GM12878 (cell line): ENCODE measurements at regions not wholly inside any gene's neighbourhood (a gene's known extent, or its start where the extent isn't known, plus 50 kb on each side); places are given as distances from the start of the nearest gene placed in this dataset.

Source experiments
- ATAC-seq: fragments of 200-7000 bp; cut with Tn5 transposase; 3 replicates; pipeline ENCODE4 v1.9.1; 2020; ENCODE audit warnings: mild to moderate bottlenecking, moderate library complexity
- BruUV-seq: library from RNA; stranded (reverse); fragments of 400-500 nt; replicated peaks from 2 replicates; lab custom pipeline; 2021; lab: Mats Ljungman, UMichigan
- CTCF ChIA-PET: fragments of 300-600 bp; sonication (Branson Sonifier 250); formaldehyde crosslinking; extraction: SDS; loops from one replicate; lab custom pipeline; 2021; ENCODE audit warnings: inconsistent platforms; lab: Yijun Ruan, JAX
- POLR2A ChIA-PET: fragments of 350-600 bp; formaldehyde crosslinking; extraction: SDS; loops from one replicate; lab custom pipeline; 2021; ENCODE audit warnings: inconsistent platforms; lab: Charles Lee
- RAD21 ChIA-PET: fragments of 300-600 bp; sonication (Branson Sonifier 250); formaldehyde crosslinking; loops from one replicate; lab custom pipeline; 2023; ENCODE audit warnings: antibody characterized with exemption; ENCODE audit not compliant: unreplicated experiment; lab: Charles Lee
- SMC1A ChIA-PET: fragments of 300-600 bp; sonication (Branson Sonifier 250); formaldehyde crosslinking; loops from one replicate; lab custom pipeline; 2023; ENCODE audit not compliant: unreplicated experiment, uncharacterized antibody; lab: Charles Lee
- DNase-seq: peaks from one replicate; pipeline ENCODE4 v3.0.0-alpha.2; 2011; ENCODE audit warnings: low read depth, low spot score
- FAIRE-seq: peaks from 3 replicates; lab custom pipeline; 2011; peaks lifted over from hg19 to GRCh38; lab: Jason Lieb, UNC
- H2AFZ ChIP-seq: 2 replicates; pipeline ENCODE4 v1.6.0; 2011; ENCODE audit warnings: low read depth, low read length, control low read depth; ENCODE audit not compliant: control insufficient read depth
- H3K27ac ChIP-seq: 2 replicates; pipeline ENCODE4 v1.5.1; 2011; ENCODE audit warnings: control low read depth; ENCODE audit not compliant: control insufficient read depth, insufficient read depth
- H3K27me3 ChIP-seq, 2 experiments: replicated peaks in 1 of 2; 2 replicates each; pipeline versions ENCODE4 v1.6.0 to v1.6.1; 2011; ENCODE audit warnings: low read length in 1 of 2; ENCODE audit not compliant: control insufficient read depth in 2 of 2, insufficient read depth in 2 of 2
- H3K36me3 ChIP-seq, 2 experiments: 2 replicates each; pipeline ENCODE4 v1.5.1; 2011; ENCODE audit warnings: low read length in 1 of 2; ENCODE audit not compliant: control insufficient read depth in 2 of 2, insufficient read depth in 2 of 2
- H3K4me1 ChIP-seq: 2 replicates; pipeline ENCODE4 v1.6.1; 2011; ENCODE audit warnings: mild to moderate bottlenecking, low read length, moderate library complexity, mixed read lengths; ENCODE audit not compliant: control insufficient read depth, insufficient read depth
- H3K4me2 ChIP-seq: 2 replicates; pipeline ENCODE4 v1.6.0; 2011; ENCODE audit warnings: control low read depth; ENCODE audit not compliant: control insufficient read depth, insufficient read depth
- H3K4me3 ChIP-seq: fragments of 200-600 bp; sonication (generic); 2 replicates; pipeline ENCODE4 v1.5.1; 2016
- H3K79me2 ChIP-seq: 2 replicates; pipeline ENCODE4 v1.6.0; 2011; ENCODE audit warnings: low read length; ENCODE audit not compliant: control insufficient read depth, insufficient read depth
- H3K9ac ChIP-seq: 2 replicates; pipeline ENCODE4 v1.8.0; 2011; ENCODE audit warnings: low read length, control low read depth, mixed read lengths; ENCODE audit not compliant: control insufficient read depth, insufficient read depth
- H3K9me3 ChIP-seq: replicated peaks from 3 replicates; pipeline ENCODE4 v1.5.1; 2011; ENCODE audit warnings: mild to moderate bottlenecking, low read length; ENCODE audit not compliant: control insufficient read depth, insufficient read depth
- H4K20me1 ChIP-seq: 2 replicates; pipeline ENCODE4 v1.6.0; 2011; ENCODE audit not compliant: control insufficient read depth, insufficient read depth
- BCL11A ChIP-seq: IDR thresholded peaks from 2 replicates; pipeline ENCODE4 v1.6.1; 2011; ENCODE audit warnings: low read depth, low read length
- CBX3 ChIP-seq: fragments of 200-600 bp; sonication (generic); IDR thresholded peaks from 2 replicates; pipeline ENCODE4 v1.6.1; 2016; ENCODE audit warnings: low read depth, borderline replicate concordance
- CHD4 ChIP-seq: fragments of 200-600 bp; sonication (generic); IDR thresholded peaks from 2 replicates; pipeline ENCODE4 v1.6.1; 2016; ENCODE audit warnings: mild to moderate bottlenecking
- ESRRA ChIP-seq: IDR thresholded peaks from 2 replicates; pipeline ENCODE4 v1.6.1; 2012; ENCODE audit warnings: mild to moderate bottlenecking, low read length, improper control_type of control experiment
- EZH2 ChIP-seq: IDR thresholded peaks from 2 replicates; pipeline ENCODE4 v1.6.1; 2012; ENCODE audit warnings: low read depth, mild to moderate bottlenecking, control low read depth, inconsistent platforms, low read length, borderline replicate concordance; ENCODE audit not compliant: control insufficient read depth
- HDGF ChIP-seq: fragments of 450-650 bp; IDR thresholded peaks from 2 replicates; pipeline ENCODE4 v1.6.1; 2016; ENCODE audit warnings: antibody characterized with exemption
- JUND ChIP-seq: IDR thresholded peaks from 2 replicates; pipeline ENCODE4 v1.6.1; 2012; ENCODE audit warnings: low read depth, mild to moderate bottlenecking, low read length, improper control_type of control experiment, moderate library complexity
- KAT2A ChIP-seq: conservative IDR thresholded peaks from 2 replicates; pipeline ENCODE4 v1.6.1; 2011; ENCODE audit warnings: low read depth, low read length; ENCODE audit not compliant: control insufficient read depth
- PML ChIP-seq: IDR thresholded peaks from 2 replicates; pipeline ENCODE4 v1.6.1; 2012; ENCODE audit warnings: low read length, inconsistent platforms
- POLR2A ChIP-seq: IDR thresholded peaks from 2 replicates; pipeline ENCODE4 v1.6.1; 2011; ENCODE audit warnings: low read depth, mild to moderate bottlenecking, low read length
- POLR2AphosphoS2 ChIP-seq: IDR thresholded peaks from 2 replicates; pipeline ENCODE4 v1.6.1; 2011; ENCODE audit warnings: low read depth, mild to moderate bottlenecking, low read length, improper control_type of control experiment, moderate library complexity
- RCOR1 ChIP-seq: conservative IDR thresholded peaks from 2 replicates; pipeline ENCODE4 v1.6.1; 2012; ENCODE audit warnings: low read depth, low read length, improper control_type of control experiment
- SMAD5 ChIP-seq: IDR thresholded peaks from 2 replicates; pipeline ENCODE4 v1.6.1; 2016; ENCODE audit warnings: antibody characterized with exemption, low read depth
- SRF ChIP-seq, 2 experiments: IDR thresholded peaks; 2 replicates each; pipeline ENCODE4 v1.6.1; 2011; ENCODE audit warnings: low read depth in 2 of 2, low read length in 2 of 2, mild to moderate bottlenecking in 1 of 2, moderate library complexity in 1 of 2
- WGBS: methylation state at CpG from one replicate; pipeline ENCODE4 v1.1.6; 2016; ENCODE audit warnings: low lambda C conversion rate; ENCODE audit not compliant: insufficient replicate concordance, insufficient coverage; ENCODE audit errors: missing lambda C conversion rate; 5-methylcytosine and 5-hydroxymethylcytosine counted together
- in situ Hi-C: fragments of 300-500 bp; cut with MboI; formaldehyde crosslinking; loops from 9 replicates; pipeline ENCODE4 v1.14.3; 2018; ENCODE audit warnings: mixed read lengths
- intact Hi-C: fragments of 100-400 bp; cut with micrococcal nuclease; formaldehyde crosslinking; loops from one replicate; pipeline ENCODE4 v1.14.2; 2022; ENCODE audit not compliant: unreplicated experiment
- TF ChIP-seq, protein P1 (sequence below): fragments of 150-350 bp; IDR thresholded peaks from 2 replicates; pipeline ENCODE4 v1.6.1; 2016; ENCODE audit warnings: low read depth, low read length
- TF ChIP-seq, protein P2 (sequence below): fragments of 450-650 bp; IDR thresholded peaks from 2 replicates; pipeline ENCODE4 v1.6.1; 2017; ENCODE audit warnings: antibody characterized with exemption, mild to moderate bottlenecking, moderate library complexity

GRCh38 chr18:71405169-71405809, 1116.4 kb downstream of the SOCS6 start (continued):
- TF ChIP-seq, protein P1, sequence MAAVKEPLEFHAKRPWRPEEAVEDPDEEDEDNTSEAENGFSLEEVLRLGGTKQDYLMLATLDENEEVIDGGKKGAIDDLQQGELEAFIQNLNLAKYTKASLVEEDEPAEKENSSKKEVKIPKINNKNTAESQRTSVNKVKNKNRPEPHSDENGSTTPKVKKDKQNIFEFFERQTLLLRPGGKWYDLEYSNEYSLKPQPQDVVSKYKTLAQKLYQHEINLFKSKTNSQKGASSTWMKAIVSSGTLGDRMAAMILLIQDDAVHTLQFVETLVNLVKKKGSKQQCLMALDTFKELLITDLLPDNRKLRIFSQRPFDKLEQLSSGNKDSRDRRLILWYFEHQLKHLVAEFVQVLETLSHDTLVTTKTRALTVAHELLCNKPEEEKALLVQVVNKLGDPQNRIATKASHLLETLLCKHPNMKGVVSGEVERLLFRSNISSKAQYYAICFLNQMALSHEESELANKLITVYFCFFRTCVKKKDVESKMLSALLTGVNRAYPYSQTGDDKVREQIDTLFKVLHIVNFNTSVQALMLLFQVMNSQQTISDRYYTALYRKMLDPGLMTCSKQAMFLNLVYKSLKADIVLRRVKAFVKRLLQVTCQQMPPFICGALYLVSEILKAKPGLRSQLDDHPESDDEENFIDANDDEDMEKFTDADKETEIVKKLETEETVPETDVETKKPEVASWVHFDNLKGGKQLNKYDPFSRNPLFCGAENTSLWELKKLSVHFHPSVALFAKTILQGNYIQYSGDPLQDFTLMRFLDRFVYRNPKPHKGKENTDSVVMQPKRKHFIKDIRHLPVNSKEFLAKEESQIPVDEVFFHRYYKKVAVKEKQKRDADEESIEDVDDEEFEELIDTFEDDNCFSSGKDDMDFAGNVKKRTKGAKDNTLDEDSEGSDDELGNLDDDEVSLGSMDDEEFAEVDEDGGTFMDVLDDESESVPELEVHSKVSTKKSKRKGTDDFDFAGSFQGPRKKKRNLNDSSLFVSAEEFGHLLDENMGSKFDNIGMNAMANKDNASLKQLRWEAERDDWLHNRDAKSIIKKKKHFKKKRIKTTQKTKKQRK = no peak

DNA sequence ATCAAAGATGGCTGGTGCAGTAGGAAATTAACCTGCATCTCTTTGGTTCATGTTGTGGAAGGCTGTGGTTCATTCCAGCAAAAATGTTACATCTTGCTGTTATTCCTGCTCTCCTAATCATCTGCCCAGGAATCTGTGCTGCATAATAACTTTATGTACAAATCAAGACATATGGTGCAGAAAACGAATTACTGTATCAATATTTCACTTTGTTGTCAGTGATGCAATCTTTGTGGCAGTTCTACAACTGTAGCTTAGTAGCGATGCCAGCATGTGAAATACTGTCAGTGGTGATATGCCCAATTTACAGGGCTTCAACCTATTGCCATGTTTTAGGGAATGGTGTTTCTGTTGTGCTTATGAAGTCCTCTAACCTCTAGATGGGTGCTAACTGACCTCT, 1114.7 kb downstream of the SOCS6 start:
- ChIA-PET SMC1A (no interaction called here), CTCF (interaction anchor here (1.1 kb wide), 1 partner anchor 381 kb away, joined by 3 read pairs; no protein-coding TSS in a partner anchor), POLR2A (no interaction called here), RAD21 (no interaction called here)
- H3K79me2 ChIP-seq = no peaks in the 10 kb centered on the region
- no peaks in the 10 kb centered on the region for H3K9me3 ChIP-seq
- H3K4me2 ChIP-seq = no peak overlapping the region
- H4K20me1 ChIP-seq = no peaks in the 10 kb centered on the region
- no peaks in the 10 kb centered on the region for H3K36me3 ChIP-seq
- H3K4me3 ChIP-seq = no peak overlapping the region
- no peaks in the 10 kb centered on the region for H3K27me3 ChIP-seq
- FAIRE-seq = no peak
- no peak for DNase-seq
- intact Hi-C loops (no loop called here), in situ Hi-C loops (no loop called here)
- 40% methylated on average over 2 of the region's 2 CpGs for WGBS
- no peak overlapping the region for H3K27ac ChIP-seq
- ATAC-seq = no peak
- no peak overlapping the region for H2AFZ ChIP-seq
- H3K9ac ChIP-seq = no peak overlapping the region
- no peaks in the 10 kb centered on the region for H3K4me1 ChIP-seq
- no peak for TF ChIP-seq ESRRA
- no peak for TF ChIP-seq JUND
- no peak for TF ChIP-seq KAT2A
- TF ChIP-seq, protein P2, sequence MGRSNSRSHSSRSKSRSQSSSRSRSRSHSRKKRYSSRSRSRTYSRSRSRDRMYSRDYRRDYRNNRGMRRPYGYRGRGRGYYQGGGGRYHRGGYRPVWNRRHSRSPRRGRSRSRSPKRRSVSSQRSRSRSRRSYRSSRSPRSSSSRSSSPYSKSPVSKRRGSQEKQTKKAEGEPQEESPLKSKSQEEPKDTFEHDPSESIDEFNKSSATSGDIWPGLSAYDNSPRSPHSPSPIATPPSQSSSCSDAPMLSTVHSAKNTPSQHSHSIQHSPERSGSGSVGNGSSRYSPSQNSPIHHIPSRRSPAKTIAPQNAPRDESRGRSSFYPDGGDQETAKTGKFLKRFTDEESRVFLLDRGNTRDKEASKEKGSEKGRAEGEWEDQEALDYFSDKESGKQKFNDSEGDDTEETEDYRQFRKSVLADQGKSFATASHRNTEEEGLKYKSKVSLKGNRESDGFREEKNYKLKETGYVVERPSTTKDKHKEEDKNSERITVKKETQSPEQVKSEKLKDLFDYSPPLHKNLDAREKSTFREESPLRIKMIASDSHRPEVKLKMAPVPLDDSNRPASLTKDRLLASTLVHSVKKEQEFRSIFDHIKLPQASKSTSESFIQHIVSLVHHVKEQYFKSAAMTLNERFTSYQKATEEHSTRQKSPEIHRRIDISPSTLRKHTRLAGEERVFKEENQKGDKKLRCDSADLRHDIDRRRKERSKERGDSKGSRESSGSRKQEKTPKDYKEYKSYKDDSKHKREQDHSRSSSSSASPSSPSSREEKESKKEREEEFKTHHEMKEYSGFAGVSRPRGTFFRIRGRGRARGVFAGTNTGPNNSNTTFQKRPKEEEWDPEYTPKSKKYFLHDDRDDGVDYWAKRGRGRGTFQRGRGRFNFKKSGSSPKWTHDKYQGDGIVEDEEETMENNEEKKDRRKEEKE = no peak
- no peak for TF ChIP-seq POLR2AphosphoS2
- TF ChIP-seq SMAD5 = no peak
- no peak for TF ChIP-seq RCOR1
- no peak for TF ChIP-seq BCL11A
- TF ChIP-seq POLR2A = no peak
- no peak for TF ChIP-seq CBX3
- TF ChIP-seq EZH2 = no peak
- TF ChIP-seq HDGF = no peak
- TF ChIP-seq PML = no peak
- no peak for TF ChIP-seq SRF (IDR thresholded peaks at IDR 0.05; ENCODE audit: low read depth in 2 of 2, low read length in 2 of 2)
- TF ChIP-seq CHD4 = no peak
- no TSS peak for BruUV-seq
